HG03280 (cell line): ENCODE measurements at regions not wholly inside any gene's neighbourhood (a gene's known extent, or its start where the extent isn't known, plus 50 kb on each side); places are given as distances from the start of the nearest gene placed in this dataset.
"Not testable (repeated sequence)": the region's sequence is repeated elsewhere in the genome, so short reads cannot be mapped to it uniquely, and the experiment has no call there.

Source experiments
- ATAC-seq: cut with Tn5 transposase; IDR thresholded peaks from one replicate; pipeline ENCODE4 v1.9.1; 2021; ENCODE audit warnings: mild to moderate bottlenecking, moderate library complexity; ENCODE audit not compliant: unreplicated experiment

GRCh38 chr1:38614861-38615260, 244.7 kb downstream of the RRAGC start:
- no peak for ATAC-seq

- no peak for ATAC-seq
Observed at GRCh38 chr1:38613996-38614395, 245.6 kb downstream of the RRAGC start.

GRCh38 chr1:38612951-38613350, 246.6 kb downstream of the RRAGC start:
- ATAC-seq: no peak

GRCh38 chr1:38611664-38612211, 247.8 kb downstream of the RRAGC start:
- ATAC-seq: no peak

- no peak for ATAC-seq
Observed at GRCh38 chr1:38609166-38610025, 250.2 kb downstream of the RRAGC start.

GRCh38 chr1:38608202-38608864, 251.2 kb downstream of the RRAGC start:
- no peak for ATAC-seq

- no peak for ATAC-seq
Observed at GRCh38 chr1:38607526-38607925, 252.0 kb downstream of the RRAGC start.

- no peak for ATAC-seq
Observed at GRCh38 chr1:38605063-38605462, 254.5 kb downstream of the RRAGC start.

GRCh38 chr1:38603907-38604306, 255.7 kb downstream of the RRAGC start:
- ATAC-seq: no peak

- no peak for ATAC-seq
Observed at GRCh38 chr1:38600905-38601304, 258.7 kb downstream of the RRAGC start.

GRCh38 chr1:38600286-38600685, 259.3 kb downstream of the RRAGC start:
- no peak for ATAC-seq

GRCh38 chr1:38598118-38598517, 261.5 kb downstream of the RRAGC start:
- no peak for ATAC-seq

- ATAC-seq: no peak
Observed at GRCh38 chr1:38589036-38589435, 270.5 kb downstream of the RRAGC start.

GRCh38 chr1:38587766-38588165, 271.8 kb downstream of the RRAGC start:
- ATAC-seq: no peak

GRCh38 chr1:38586993-38587646, 272.5 kb downstream of the RRAGC start:
- ATAC-seq: no peak

- ATAC-seq: no peak
Observed at GRCh38 chr1:38585971-38586370, 273.6 kb downstream of the RRAGC start.

GRCh38 chr1:38585460-38585859, 274.1 kb downstream of the RRAGC start:
- no peak for ATAC-seq

- ATAC-seq: no peak
Observed at GRCh38 chr1:38584448-38585355, 274.9 kb downstream of the RRAGC start.

- ATAC-seq: not testable (repeated sequence)
Observed at GRCh38 chr1:38583287-38583686, 276.3 kb downstream of the RRAGC start.

- no peak for ATAC-seq
Observed at GRCh38 chr1:38581396-38581795, 278.2 kb downstream of the RRAGC start.
